SK-N-SH (cell line): ENCODE measurements at regions not wholly inside any gene's neighbourhood (a gene's known extent, or its start where the extent isn't known, plus 50 kb on each side); places are given as distances from the start of the nearest gene placed in this dataset.

Experiments
- CTCF ChIA-PET: fragments of 300-600, 350-600 bp; formaldehyde crosslinking; extraction: SDS; loops from one replicate; lab custom pipeline; 2021; lab: Yijun Ruan, JAX
- POLR2A ChIA-PET: fragments of 350-600 bp; sonication (Branson Sonifier 250); formaldehyde crosslinking; extraction: SDS; loops from one replicate; lab custom pipeline; 2020; ENCODE audit warnings: antibody characterized with exemption, inconsistent platforms; lab: Yijun Ruan, JAX
- DNase-seq: peaks from one replicate; pipeline ENCODE4 v3.0.0; 2012
- H2AFZ ChIP-seq: fragments of 200-600 bp; sonication (generic); 2 replicates; pipeline ENCODE4 v1.8.1; 2016; ENCODE audit warnings: antibody characterized with exemption, mild to moderate bottlenecking, low read depth
- H3F3A ChIP-seq: fragments of 200-600 bp; sonication (generic); replicated peaks from 2 replicates; pipeline ENCODE3; 2016; ENCODE audit warnings: antibody characterized with exemption, mild to moderate bottlenecking; ENCODE audit not compliant: insufficient read depth
- H3K27ac ChIP-seq, 2 experiments: fragments of 200-500 bp in 1 of 2; fragments of 200-600 bp in 1 of 2; sonication (Bioruptor generic) in 1 of 2; sonication (generic), shearing (Covaris generic) in 1 of 2; 2 replicates each; pipeline versions ENCODE4 v1.5.1 to v1.6.1; 2014 to 2016; ENCODE audit warnings: low read depth in 2 of 2, inconsistent platforms in 1 of 2, low read length in 1 of 2, mild to moderate bottlenecking in 1 of 2, mixed read lengths in 1 of 2
- H3K27me3 ChIP-seq: fragments of 200-600 bp; sonication (generic), shearing (Covaris generic); 2 replicates; pipeline ENCODE4 v1.6.1; 2016; ENCODE audit warnings: mixed run types; ENCODE audit not compliant: insufficient read depth
- H3K36me3 ChIP-seq, 2 experiments: fragments of 200-500 bp in 1 of 2; fragments of 200-600 bp in 1 of 2; sonication (Bioruptor generic) in 1 of 2; sonication (generic) in 1 of 2; replicated peaks in 1 of 2; 2 replicates each; pipeline versions ENCODE3 to v1.5.1; 2014 to 2016; ENCODE audit warnings: low read length in 1 of 2, mild to moderate bottlenecking in 1 of 2; ENCODE audit not compliant: insufficient read depth in 2 of 2, control insufficient read depth in 1 of 2
- H3K4me1 ChIP-seq, 2 experiments: fragments of 200-500 bp in 1 of 2; fragments of 200-600 bp in 1 of 2; sonication (Bioruptor generic) in 1 of 2; sonication (generic), shearing (Covaris generic) in 1 of 2; 2 replicates each; pipeline versions ENCODE4 v1.5.1 to v1.6.1; 2014 to 2016; ENCODE audit warnings: low read depth in 1 of 2, low read length in 1 of 2, mixed run types in 1 of 2; ENCODE audit not compliant: insufficient read depth in 2 of 2, control insufficient read depth in 1 of 2
- H3K4me2 ChIP-seq: fragments of 200-600 bp; sonication (generic), shearing (Covaris generic); 2 replicates; pipeline ENCODE4 v1.6.1; 2017; ENCODE audit warnings: mixed run types
- H3K4me3 ChIP-seq, 2 experiments: fragments of 200-500 bp in 1 of 2; fragments of 200-600 bp in 1 of 2; sonication (Bioruptor generic) in 1 of 2; sonication (generic), shearing (Covaris generic) in 1 of 2; 2 replicates each; pipeline versions ENCODE4 v1.5.1 to v1.8.1; 2014 to 2016; ENCODE audit warnings: low read depth in 2 of 2, inconsistent platforms in 1 of 2, low read length in 1 of 2, mild to moderate bottlenecking in 1 of 2, mixed read lengths in 1 of 2, moderate library complexity in 1 of 2
- H3K79me2 ChIP-seq: fragments of 200-600 bp; sonication (generic); 2 replicates; pipeline ENCODE4 v1.8.1; 2017; ENCODE audit warnings: mild to moderate bottlenecking; ENCODE audit not compliant: insufficient read depth
- H3K9ac ChIP-seq: fragments of 200-600 bp; sonication (generic); 2 replicates; pipeline ENCODE4 v1.6.1; 2017; ENCODE audit warnings: mixed run types
- H3K9me2 ChIP-seq: fragments of 200-600 bp; sonication (generic); 2 replicates; pipeline ENCODE4 v1.6.1; 2017; ENCODE audit warnings: mixed run types
- H3K9me3 ChIP-seq: fragments of 200-600 bp; sonication (generic); 2 replicates; pipeline ENCODE4 v1.6.1; 2017; ENCODE audit warnings: mixed run types, mild to moderate bottlenecking, moderate library complexity
- H4K20me1 ChIP-seq: fragments of 200-600 bp; sonication (generic); 2 replicates; pipeline ENCODE4 v1.6.1; 2017; ENCODE audit warnings: mild to moderate bottlenecking, mixed run types; ENCODE audit not compliant: insufficient read depth
- EZH2phosphoT487 ChIP-seq: fragments of 200-600 bp; sonication (generic); IDR thresholded peaks from 2 replicates; pipeline ENCODE4 v1.6.1; 2017; ENCODE audit warnings: low read depth, mixed run types, mild to moderate bottlenecking, antibody characterized with exemption, moderate library complexity, borderline replicate concordance
- GABPA ChIP-seq: IDR thresholded peaks from 2 replicates; pipeline ENCODE4 v1.4.0; 2012; ENCODE audit warnings: low read depth, mild to moderate bottlenecking
- MEF2A ChIP-seq: IDR thresholded peaks from 2 replicates; pipeline ENCODE4 v1.4.0; 2012; ENCODE audit warnings: low read depth, borderline replicate concordance
- NRF1 ChIP-seq: IDR thresholded peaks from 2 replicates; pipeline ENCODE4 v1.6.1; 2012; ENCODE audit warnings: low read depth, mild to moderate bottlenecking, low read length
- RAD21 ChIP-seq: IDR thresholded peaks from 2 replicates; pipeline ENCODE4 v1.6.1; 2012; ENCODE audit warnings: mild to moderate bottlenecking, low read length
- RXRA ChIP-seq: IDR thresholded peaks from 2 replicates; pipeline ENCODE4 v1.4.0; 2012; ENCODE audit warnings: low read depth, mild to moderate bottlenecking, borderline replicate concordance
- SIN3A ChIP-seq: IDR thresholded peaks from 2 replicates; pipeline ENCODE4 v1.6.1; 2012; ENCODE audit warnings: low read depth, mild to moderate bottlenecking, low read length, moderate library complexity, borderline replicate concordance
- SMC3 ChIP-seq: IDR thresholded peaks from 2 replicates; pipeline ENCODE4 v1.6.1; 2012; ENCODE audit warnings: low read depth, low read length, improper control_type of control experiment
- USF1 ChIP-seq: IDR thresholded peaks from 2 replicates; pipeline ENCODE4 v1.4.0; 2012; ENCODE audit warnings: low read depth, borderline replicate concordance
- WGBS: methylation state at CpG from one replicate; pipeline ENCODE4 v1.1.6; 2017; ENCODE audit warnings: low lambda C conversion rate; 5-methylcytosine and 5-hydroxymethylcytosine counted together
- TF ChIP-seq, protein P1 (sequence below): IDR thresholded peaks from 2 replicates; pipeline ENCODE4; 2012
- TF ChIP-seq, protein P2 (sequence below): fragments of 150-350 bp; IDR thresholded peaks from 2 replicates; pipeline ENCODE4 v1.6.1; 2016; ENCODE audit warnings: mild to moderate bottlenecking, low read depth, low read length

- H3K4me1 ChIP-seq = no peaks in the 10 kb centered on the region
- H3K9me2 ChIP-seq = 0 out of 2 replicates have a peak, but pooled peaks cover 4% of the 10 kb centered on the region
- DNase-seq = no peak
- H3K36me3 ChIP-seq = no peaks in the 10 kb centered on the region
- no peak overlapping the region for H3K4me2 ChIP-seq
- H3K27ac ChIP-seq = no peak overlapping the region
- no peak overlapping the region for H3K4me3 ChIP-seq
- H4K20me1 ChIP-seq = no peaks in the 10 kb centered on the region
- H3K9ac ChIP-seq = no peak overlapping the region
- no peak overlapping the region for H2AFZ ChIP-seq
- H3K27me3 ChIP-seq = no peaks in the 10 kb centered on the region
- H3F3A ChIP-seq = no peaks in the 10 kb centered on the region
- H3K9me3 ChIP-seq = no peaks in the 10 kb centered on the region
- no peaks in the 10 kb centered on the region for H3K79me2 ChIP-seq
- ChIA-PET POLR2A (no interaction called here), CTCF (no interaction called here)
- TF ChIP-seq, protein P1, sequence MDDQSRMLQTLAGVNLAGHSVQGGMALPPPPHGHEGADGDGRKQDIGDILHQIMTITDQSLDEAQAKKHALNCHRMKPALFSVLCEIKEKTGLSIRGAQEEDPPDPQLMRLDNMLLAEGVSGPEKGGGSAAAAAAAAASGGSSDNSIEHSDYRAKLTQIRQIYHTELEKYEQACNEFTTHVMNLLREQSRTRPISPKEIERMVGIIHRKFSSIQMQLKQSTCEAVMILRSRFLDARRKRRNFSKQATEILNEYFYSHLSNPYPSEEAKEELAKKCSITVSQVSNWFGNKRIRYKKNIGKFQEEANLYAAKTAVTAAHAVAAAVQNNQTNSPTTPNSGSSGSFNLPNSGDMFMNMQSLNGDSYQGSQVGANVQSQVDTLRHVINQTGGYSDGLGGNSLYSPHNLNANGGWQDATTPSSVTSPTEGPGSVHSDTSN = no peak
- TF ChIP-seq USF1 (no peak), GABPA (no peak), RAD21 (no peak)
- TF ChIP-seq, protein P2, sequence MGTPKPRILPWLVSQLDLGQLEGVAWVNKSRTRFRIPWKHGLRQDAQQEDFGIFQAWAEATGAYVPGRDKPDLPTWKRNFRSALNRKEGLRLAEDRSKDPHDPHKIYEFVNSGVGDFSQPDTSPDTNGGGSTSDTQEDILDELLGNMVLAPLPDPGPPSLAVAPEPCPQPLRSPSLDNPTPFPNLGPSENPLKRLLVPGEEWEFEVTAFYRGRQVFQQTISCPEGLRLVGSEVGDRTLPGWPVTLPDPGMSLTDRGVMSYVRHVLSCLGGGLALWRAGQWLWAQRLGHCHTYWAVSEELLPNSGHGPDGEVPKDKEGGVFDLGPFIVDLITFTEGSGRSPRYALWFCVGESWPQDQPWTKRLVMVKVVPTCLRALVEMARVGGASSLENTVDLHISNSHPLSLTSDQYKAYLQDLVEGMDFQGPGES = no peak
These were observed 1427.6 kb downstream of the ZPLD1 start for GRCh38 chr3:103862415-103862814.

DNA sequence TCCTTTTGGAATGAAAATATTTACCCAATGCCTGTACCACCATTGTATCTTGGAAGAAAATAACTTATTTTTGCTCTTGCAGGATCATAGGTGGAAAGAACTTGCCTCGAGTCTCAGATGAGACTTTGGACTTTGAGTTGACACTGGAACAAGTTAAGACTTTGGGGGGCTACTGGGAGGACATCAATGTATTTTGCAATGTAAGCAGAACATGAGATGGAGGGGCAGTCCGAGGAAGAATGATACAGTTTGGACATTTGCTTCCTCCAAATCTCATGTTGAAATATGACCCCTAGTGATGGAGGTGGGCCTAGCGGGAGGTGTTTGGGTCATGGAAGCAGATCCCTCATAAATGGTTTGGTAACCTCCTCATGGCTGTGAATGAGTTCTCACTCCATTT, 1428.6 kb downstream of the ZPLD1 start:
- WGBS = 62% methylated on average over 3 of the region's 3 CpGs
- ChIA-PET CTCF (no interaction called here), POLR2A (no interaction called here)
- Histone ChIP-seq H3F3A (no peaks in the 10 kb centered on the region), H3K9me2 (no peaks in the 10 kb centered on the region)
- TF ChIP-seq MEF2A (no peak), NRF1 (no peak)
- TF ChIP-seq, all 33 proteins: peak for 0
- no peak overlapping the region for H3K4me3 ChIP-seq
- no peaks in the 10 kb centered on the region for H3K27me3 ChIP-seq
- H3K9me3 ChIP-seq = no peaks in the 10 kb centered on the region
- no peak overlapping the region for H3K4me2 ChIP-seq
- no peaks in the 10 kb centered on the region for H3K79me2 ChIP-seq
- no peak overlapping the region for H3K9ac ChIP-seq
- no peaks in the 10 kb centered on the region for H4K20me1 ChIP-seq
- H3K27ac ChIP-seq = no peak overlapping the region
- no peaks in the 10 kb centered on the region for H3K4me1 ChIP-seq
- H2AFZ ChIP-seq = no peak overlapping the region
- no peak for DNase-seq
- H3K36me3 ChIP-seq = no peaks in the 10 kb centered on the region

DNA sequence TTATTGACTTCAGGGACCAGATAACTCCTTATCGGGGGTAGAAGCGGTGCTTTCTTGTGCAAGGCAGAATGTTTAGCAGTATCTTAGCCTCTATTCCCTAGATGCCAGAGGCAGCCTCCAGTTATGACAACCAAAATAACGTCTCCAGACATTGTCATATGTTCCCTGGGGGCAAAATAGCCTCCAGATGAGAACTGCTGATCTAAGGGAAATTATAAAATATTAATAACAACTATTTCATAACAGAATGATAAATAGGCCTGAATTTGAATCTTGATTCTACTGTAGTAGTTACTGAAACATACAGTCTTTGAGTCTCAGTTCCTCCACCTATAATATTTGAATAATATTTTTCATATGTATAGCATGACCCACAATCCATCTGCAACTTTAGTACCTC, 1431.3 kb downstream of the ZPLD1 start:
- no peaks in the 10 kb centered on the region for H3K79me2 ChIP-seq
- H3K9me3 ChIP-seq = no peaks in the 10 kb centered on the region
- no peaks in the 10 kb centered on the region for H3F3A ChIP-seq
- H3K36me3 ChIP-seq = no peaks in the 10 kb centered on the region
- WGBS = 61% methylated on average over 3 of the region's 3 CpGs
- no peaks in the 10 kb centered on the region for H4K20me1 ChIP-seq
- TF ChIP-seq RXRA (no peak), SIN3A (no peak), SMC3 (no peak), EZH2phosphoT487 (no peak)
- H3K4me3 ChIP-seq = no peak overlapping the region
- no peak for DNase-seq
- no peak overlapping the region for H3K27ac ChIP-seq
- ChIA-PET POLR2A (no interaction called here), CTCF (no interaction called here)
- no peak overlapping the region for H3K4me2 ChIP-seq
- H2AFZ ChIP-seq = no peak overlapping the region
- no peaks in the 10 kb centered on the region for H3K9me2 ChIP-seq
- no peak overlapping the region for H3K9ac ChIP-seq
- H3K27me3 ChIP-seq = no peaks in the 10 kb centered on the region
- H3K4me1 ChIP-seq = no peaks in the 10 kb centered on the region
